SK-N-SH (cell line): ENCODE measurements at regions not wholly inside any gene's neighbourhood (a gene's known extent, or its start where the extent isn't known, plus 50 kb on each side); places are given as distances from the start of the nearest gene placed in this dataset.

Experiments used
- CTCF ChIA-PET: fragments of 300-600, 350-600 bp; formaldehyde crosslinking; extraction: SDS; loops from one replicate; lab custom pipeline; 2021; lab: Yijun Ruan, JAX
- POLR2A ChIA-PET: fragments of 350-600 bp; sonication (Branson Sonifier 250); formaldehyde crosslinking; extraction: SDS; loops from one replicate; lab custom pipeline; 2020; ENCODE audit warnings: antibody characterized with exemption, inconsistent platforms; lab: Yijun Ruan, JAX
- DNase-seq: peaks from one replicate; pipeline ENCODE4 v3.0.0; 2012
- H2AFZ ChIP-seq: fragments of 200-600 bp; sonication (generic); 2 replicates; pipeline ENCODE4 v1.8.1; 2016; ENCODE audit warnings: antibody characterized with exemption, mild to moderate bottlenecking, low read depth
- H3F3A ChIP-seq: fragments of 200-600 bp; sonication (generic); replicated peaks from 2 replicates; pipeline ENCODE3; 2016; ENCODE audit warnings: antibody characterized with exemption, mild to moderate bottlenecking; ENCODE audit not compliant: insufficient read depth
- H3K27ac ChIP-seq, 2 experiments: fragments of 200-500 bp in 1 of 2; fragments of 200-600 bp in 1 of 2; sonication (Bioruptor generic) in 1 of 2; sonication (generic), shearing (Covaris generic) in 1 of 2; 2 replicates each; pipeline versions ENCODE4 v1.5.1 to v1.6.1; 2014 to 2016; ENCODE audit warnings: low read depth in 2 of 2, inconsistent platforms in 1 of 2, low read length in 1 of 2, mild to moderate bottlenecking in 1 of 2, mixed read lengths in 1 of 2
- H3K27me3 ChIP-seq: fragments of 200-600 bp; sonication (generic), shearing (Covaris generic); 2 replicates; pipeline ENCODE4 v1.6.1; 2016; ENCODE audit warnings: mixed run types; ENCODE audit not compliant: insufficient read depth
- H3K36me3 ChIP-seq, 2 experiments: fragments of 200-500 bp in 1 of 2; fragments of 200-600 bp in 1 of 2; sonication (Bioruptor generic) in 1 of 2; sonication (generic) in 1 of 2; replicated peaks in 1 of 2; 2 replicates each; pipeline versions ENCODE3 to v1.5.1; 2014 to 2016; ENCODE audit warnings: low read length in 1 of 2, mild to moderate bottlenecking in 1 of 2; ENCODE audit not compliant: insufficient read depth in 2 of 2, control insufficient read depth in 1 of 2
- H3K4me1 ChIP-seq, 2 experiments: fragments of 200-500 bp in 1 of 2; fragments of 200-600 bp in 1 of 2; sonication (Bioruptor generic) in 1 of 2; sonication (generic), shearing (Covaris generic) in 1 of 2; 2 replicates each; pipeline versions ENCODE4 v1.5.1 to v1.6.1; 2014 to 2016; ENCODE audit warnings: low read depth in 1 of 2, low read length in 1 of 2, mixed run types in 1 of 2; ENCODE audit not compliant: insufficient read depth in 2 of 2, control insufficient read depth in 1 of 2
- H3K4me2 ChIP-seq: fragments of 200-600 bp; sonication (generic), shearing (Covaris generic); 2 replicates; pipeline ENCODE4 v1.6.1; 2017; ENCODE audit warnings: mixed run types
- H3K4me3 ChIP-seq, 2 experiments: fragments of 200-500 bp in 1 of 2; fragments of 200-600 bp in 1 of 2; sonication (Bioruptor generic) in 1 of 2; sonication (generic), shearing (Covaris generic) in 1 of 2; 2 replicates each; pipeline versions ENCODE4 v1.5.1 to v1.8.1; 2014 to 2016; ENCODE audit warnings: low read depth in 2 of 2, inconsistent platforms in 1 of 2, low read length in 1 of 2, mild to moderate bottlenecking in 1 of 2, mixed read lengths in 1 of 2, moderate library complexity in 1 of 2
- H3K79me2 ChIP-seq: fragments of 200-600 bp; sonication (generic); 2 replicates; pipeline ENCODE4 v1.8.1; 2017; ENCODE audit warnings: mild to moderate bottlenecking; ENCODE audit not compliant: insufficient read depth
- H3K9ac ChIP-seq: fragments of 200-600 bp; sonication (generic); 2 replicates; pipeline ENCODE4 v1.6.1; 2017; ENCODE audit warnings: mixed run types
- H3K9me2 ChIP-seq: fragments of 200-600 bp; sonication (generic); 2 replicates; pipeline ENCODE4 v1.6.1; 2017; ENCODE audit warnings: mixed run types
- H3K9me3 ChIP-seq: fragments of 200-600 bp; sonication (generic); 2 replicates; pipeline ENCODE4 v1.6.1; 2017; ENCODE audit warnings: mixed run types, mild to moderate bottlenecking, moderate library complexity
- H4K20me1 ChIP-seq: fragments of 200-600 bp; sonication (generic); 2 replicates; pipeline ENCODE4 v1.6.1; 2017; ENCODE audit warnings: mild to moderate bottlenecking, mixed run types; ENCODE audit not compliant: insufficient read depth
- CHD2 ChIP-seq: fragments of 150-350 bp; IDR thresholded peaks from 2 replicates; pipeline ENCODE4 v1.6.1; 2018; ENCODE audit warnings: low read length; ENCODE audit not compliant: partially characterized antibody
- ELF1 ChIP-seq: IDR thresholded peaks from 2 replicates; pipeline ENCODE4 v1.4.0; 2012
- GATA2 ChIP-seq: sonication (generic); formaldehyde crosslinking; IDR thresholded peaks from 2 replicates; pipeline ENCODE4 v1.5.0; 2020; ENCODE audit warnings: mild to moderate bottlenecking, missing genetic modification reagents
- JUND ChIP-seq: IDR thresholded peaks from 2 replicates; pipeline ENCODE4 v1.4.0; 2012
- MEF2A ChIP-seq: IDR thresholded peaks from 2 replicates; pipeline ENCODE4 v1.4.0; 2012; ENCODE audit warnings: low read depth, borderline replicate concordance
- NRF1 ChIP-seq: IDR thresholded peaks from 2 replicates; pipeline ENCODE4 v1.6.1; 2012; ENCODE audit warnings: low read depth, mild to moderate bottlenecking, low read length
- RAD21 ChIP-seq: IDR thresholded peaks from 2 replicates; pipeline ENCODE4 v1.6.1; 2012; ENCODE audit warnings: mild to moderate bottlenecking, low read length
- RCOR1 ChIP-seq: fragments of 150-350 bp; IDR thresholded peaks from 2 replicates; pipeline ENCODE4 v1.6.1; 2017; ENCODE audit warnings: antibody characterized with exemption, low read length
- WGBS: methylation state at CpG from one replicate; pipeline ENCODE4 v1.1.6; 2017; ENCODE audit warnings: low lambda C conversion rate; 5-methylcytosine and 5-hydroxymethylcytosine counted together
- TF ChIP-seq, protein P1 (sequence below): IDR thresholded peaks from 2 replicates; pipeline ENCODE4 v1.6.1; 2012; ENCODE audit warnings: mild to moderate bottlenecking, low read depth, low read length, moderate library complexity
- TF ChIP-seq, protein P2 (sequence below): IDR thresholded peaks from 2 replicates; pipeline ENCODE4 v1.4.0; 2012; ENCODE audit warnings: low read depth, borderline replicate concordance
- TF ChIP-seq, protein P3 (sequence below): fragments of 200-600 bp; sonication (generic); IDR thresholded peaks from 2 replicates; pipeline ENCODE4 v1.6.1; 2017; ENCODE audit warnings: antibody characterized with exemption, mild to moderate bottlenecking, moderate library complexity

DNA sequence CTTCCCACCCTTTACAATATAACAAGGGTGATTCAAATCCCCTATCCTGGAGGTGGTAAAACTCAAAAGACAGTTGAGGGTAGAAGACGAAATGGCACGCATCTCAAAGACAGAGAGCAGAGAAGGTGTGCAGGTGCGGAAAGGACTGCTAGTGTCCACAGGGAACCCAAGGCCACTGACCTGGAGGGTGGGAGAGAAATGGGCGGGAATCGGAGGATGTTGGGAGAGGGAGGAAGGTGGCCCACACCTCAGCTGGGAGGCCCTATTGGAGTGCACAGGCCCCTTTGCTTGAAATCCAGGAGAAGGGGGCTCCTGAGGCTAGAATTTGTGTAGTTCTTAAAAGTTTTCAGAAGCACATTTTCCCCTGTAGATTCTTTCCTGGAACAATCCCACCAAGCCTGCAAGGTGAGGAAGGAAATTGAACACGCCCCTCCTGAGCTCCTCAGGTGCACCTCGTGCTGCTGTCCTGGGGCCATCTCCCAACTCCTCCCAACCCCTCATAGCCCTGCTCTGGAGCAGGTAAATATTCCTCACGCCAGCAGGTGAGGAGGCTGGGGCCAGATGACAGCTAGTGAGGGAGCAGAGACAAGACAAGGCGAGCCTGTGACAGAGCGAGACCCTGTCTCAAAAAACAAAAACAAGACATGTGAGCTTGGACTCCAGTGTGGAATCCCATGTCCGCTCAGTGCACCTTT lies 99.3 kb downstream of the MCFD2 start:
- ChIA-PET POLR2A (no interaction called here), CTCF (interaction anchor here (0.7 to 1.4 kb wide), 9 partner anchors 11 to 166 kb away, joined by 3 to 6 read pairs (median 3); no protein-coding TSS in a partner anchor)
- Histone ChIP-seq H3K36me3 (no peaks in the 10 kb centered on the region), H3K27ac (no peak overlapping the region), H3K9me3 (no peaks in the 10 kb centered on the region), H3K4me2 (no peak overlapping the region), H3K9me2 (no peaks in the 10 kb centered on the region), H2AFZ (no peak overlapping the region), H3K4me3 (no peak overlapping the region), H3K79me2 (no peaks in the 10 kb centered on the region), H4K20me1 (no peaks in the 10 kb centered on the region), H3K4me1 (peaks cover 30 to 35% of the 10 kb centered on the region in 2 experiments), H3F3A (peaks cover 25% of the 10 kb centered on the region), H3K27me3 (no peaks in the 10 kb centered on the region), H3K9ac (no peak overlapping the region)
- TF ChIP-seq GATA2 (CRISPR knock-in tag): no peak
- no peak for TF ChIP-seq CHD2
- no peak for TF ChIP-seq JUND
- TF ChIP-seq, protein P1, sequence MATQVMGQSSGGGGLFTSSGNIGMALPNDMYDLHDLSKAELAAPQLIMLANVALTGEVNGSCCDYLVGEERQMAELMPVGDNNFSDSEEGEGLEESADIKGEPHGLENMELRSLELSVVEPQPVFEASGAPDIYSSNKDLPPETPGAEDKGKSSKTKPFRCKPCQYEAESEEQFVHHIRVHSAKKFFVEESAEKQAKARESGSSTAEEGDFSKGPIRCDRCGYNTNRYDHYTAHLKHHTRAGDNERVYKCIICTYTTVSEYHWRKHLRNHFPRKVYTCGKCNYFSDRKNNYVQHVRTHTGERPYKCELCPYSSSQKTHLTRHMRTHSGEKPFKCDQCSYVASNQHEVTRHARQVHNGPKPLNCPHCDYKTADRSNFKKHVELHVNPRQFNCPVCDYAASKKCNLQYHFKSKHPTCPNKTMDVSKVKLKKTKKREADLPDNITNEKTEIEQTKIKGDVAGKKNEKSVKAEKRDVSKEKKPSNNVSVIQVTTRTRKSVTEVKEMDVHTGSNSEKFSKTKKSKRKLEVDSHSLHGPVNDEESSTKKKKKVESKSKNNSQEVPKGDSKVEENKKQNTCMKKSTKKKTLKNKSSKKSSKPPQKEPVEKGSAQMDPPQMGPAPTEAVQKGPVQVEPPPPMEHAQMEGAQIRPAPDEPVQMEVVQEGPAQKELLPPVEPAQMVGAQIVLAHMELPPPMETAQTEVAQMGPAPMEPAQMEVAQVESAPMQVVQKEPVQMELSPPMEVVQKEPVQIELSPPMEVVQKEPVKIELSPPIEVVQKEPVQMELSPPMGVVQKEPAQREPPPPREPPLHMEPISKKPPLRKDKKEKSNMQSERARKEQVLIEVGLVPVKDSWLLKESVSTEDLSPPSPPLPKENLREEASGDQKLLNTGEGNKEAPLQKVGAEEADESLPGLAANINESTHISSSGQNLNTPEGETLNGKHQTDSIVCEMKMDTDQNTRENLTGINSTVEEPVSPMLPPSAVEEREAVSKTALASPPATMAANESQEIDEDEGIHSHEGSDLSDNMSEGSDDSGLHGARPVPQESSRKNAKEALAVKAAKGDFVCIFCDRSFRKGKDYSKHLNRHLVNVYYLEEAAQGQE: no peak
- no peak for TF ChIP-seq RCOR1
- no peak for TF ChIP-seq ELF1
- TF ChIP-seq, protein P2, sequence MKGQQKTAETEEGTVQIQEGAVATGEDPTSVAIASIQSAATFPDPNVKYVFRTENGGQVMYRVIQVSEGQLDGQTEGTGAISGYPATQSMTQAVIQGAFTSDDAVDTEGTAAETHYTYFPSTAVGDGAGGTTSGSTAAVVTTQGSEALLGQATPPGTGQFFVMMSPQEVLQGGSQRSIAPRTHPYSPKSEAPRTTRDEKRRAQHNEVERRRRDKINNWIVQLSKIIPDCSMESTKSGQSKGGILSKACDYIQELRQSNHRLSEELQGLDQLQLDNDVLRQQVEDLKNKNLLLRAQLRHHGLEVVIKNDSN: no peak
- TF ChIP-seq NRF1: no peak
- no peak for DNase-seq
- 96% methylated on average over 11 of the region's 11 CpGs for WGBS

DNA sequence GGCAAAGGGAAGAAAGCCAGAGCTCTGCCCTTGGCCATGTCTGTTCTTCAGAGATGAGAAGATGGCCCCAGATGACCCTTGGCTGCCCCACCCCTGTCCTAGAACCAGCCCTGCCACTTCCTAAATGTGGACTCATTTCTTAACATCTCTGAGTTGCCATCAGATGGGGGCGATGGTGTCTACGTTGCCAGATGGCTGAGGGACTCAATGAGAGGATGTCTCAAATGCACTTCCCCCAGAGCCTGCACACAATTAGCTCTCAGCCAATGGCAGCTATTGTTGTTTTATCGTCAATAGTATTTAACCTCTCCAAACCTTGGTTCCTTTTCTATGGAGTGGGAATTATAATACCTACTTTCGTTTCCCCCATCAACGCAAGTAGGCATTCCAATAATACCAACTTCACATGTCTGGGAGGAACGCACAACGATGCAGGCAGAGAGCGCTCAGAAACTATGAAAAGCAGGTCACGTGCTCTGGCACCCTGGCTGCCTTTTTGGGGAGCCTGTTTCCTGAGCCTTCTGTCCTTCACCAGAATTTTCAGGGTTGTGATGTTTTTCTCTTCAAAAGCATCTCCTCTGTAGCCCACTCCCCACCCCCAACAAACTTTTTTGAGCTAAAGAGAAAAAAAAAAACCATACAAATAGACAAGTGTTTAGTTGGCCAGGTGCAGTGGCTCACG lies 100.3 kb downstream of the MCFD2 start:
- Histone ChIP-seq H3K9ac (no peak overlapping the region), H3K27ac (peak overlapping the region in 1 of 2 experiments; percentile 97; a peak in 2 of 4 replicates), H2AFZ (no peak overlapping the region), H3K4me3 (no peak overlapping the region), H3K79me2 (no peaks in the 10 kb centered on the region), H3K27me3 (no peaks in the 10 kb centered on the region), H3F3A (peaks cover 26% of the 10 kb centered on the region), H4K20me1 (no peaks in the 10 kb centered on the region), H3K4me1 (peaks cover 34 to 42% of the 10 kb centered on the region in 2 experiments), H3K9me2 (no peaks in the 10 kb centered on the region), H3K9me3 (no peaks in the 10 kb centered on the region), H3K36me3 (no peaks in the 10 kb centered on the region), H3K4me2 (no peak overlapping the region)
- ChIA-PET POLR2A (no interaction called here), CTCF (interaction anchor here (0.6 to 1.4 kb wide), 6 partner anchors 23 to 278 kb away, joined by 3 to 6 read pairs (median 3); no protein-coding TSS in a partner anchor)
- WGBS: 91% methylated on average over 10 of the region's 10 CpGs
- TF ChIP-seq, protein P3, sequence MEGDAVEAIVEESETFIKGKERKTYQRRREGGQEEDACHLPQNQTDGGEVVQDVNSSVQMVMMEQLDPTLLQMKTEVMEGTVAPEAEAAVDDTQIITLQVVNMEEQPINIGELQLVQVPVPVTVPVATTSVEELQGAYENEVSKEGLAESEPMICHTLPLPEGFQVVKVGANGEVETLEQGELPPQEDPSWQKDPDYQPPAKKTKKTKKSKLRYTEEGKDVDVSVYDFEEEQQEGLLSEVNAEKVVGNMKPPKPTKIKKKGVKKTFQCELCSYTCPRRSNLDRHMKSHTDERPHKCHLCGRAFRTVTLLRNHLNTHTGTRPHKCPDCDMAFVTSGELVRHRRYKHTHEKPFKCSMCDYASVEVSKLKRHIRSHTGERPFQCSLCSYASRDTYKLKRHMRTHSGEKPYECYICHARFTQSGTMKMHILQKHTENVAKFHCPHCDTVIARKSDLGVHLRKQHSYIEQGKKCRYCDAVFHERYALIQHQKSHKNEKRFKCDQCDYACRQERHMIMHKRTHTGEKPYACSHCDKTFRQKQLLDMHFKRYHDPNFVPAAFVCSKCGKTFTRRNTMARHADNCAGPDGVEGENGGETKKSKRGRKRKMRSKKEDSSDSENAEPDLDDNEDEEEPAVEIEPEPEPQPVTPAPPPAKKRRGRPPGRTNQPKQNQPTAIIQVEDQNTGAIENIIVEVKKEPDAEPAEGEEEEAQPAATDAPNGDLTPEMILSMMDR: 0 out of 2 replicates have a peak, but pooled peaks have one; percentile 19
- TF ChIP-seq RAD21 (peak; percentile 37; the same call in 1 of the 2 replicates), MEF2A (no peak)
- DNase-seq: no peak
